ENCODE measurements at regions not wholly inside any gene's neighbourhood (a gene's known extent, or its start where the extent isn't known, plus 50 kb on each side); places are given as distances from the start of the nearest gene placed in this dataset.

GRCh38 chr7:32809347-32809746 is 82.2 kb downstream of the KBTBD2 start:
- Histone ChIP-seq H3K4me1 (ENCODE audit: control insufficient read depth in 1 of 2, insufficient read depth in 2 of 2, low read length in 2 of 2) (no peaks in the 10 kb centered on the region), H3K4me3 (replicated peaks in 1 of 2; ENCODE audit: low read depth in 1 of 2, low read length in 2 of 2) (no peak overlapping the region), H2AFZ (ENCODE audit: low read depth, low read length, poor library complexity, severe bottlenecking) (no peak overlapping the region), H3K9me3 (ENCODE audit: control insufficient read depth in 1 of 2, insufficient read depth in 1 of 2, low read depth in 1 of 2, low read length in 2 of 2) (no peaks in the 10 kb centered on the region), H3K27me3 (ENCODE audit: insufficient read depth, low read length) (no peaks in the 10 kb centered on the region), H3K9ac (ENCODE audit: low read length) (no peak overlapping the region), H3K9me2 (ENCODE audit: insufficient read depth) (no peaks in the 10 kb centered on the region), H3K36me3 (ENCODE audit: control insufficient read depth in 1 of 2, insufficient read depth in 2 of 2, low read length in 2 of 2) (no peaks in the 10 kb centered on the region), H4K20me1 (ENCODE audit: insufficient read depth) (no peaks in the 10 kb centered on the region), H3K79me2 (ENCODE audit: insufficient read depth, low read length) (no peaks in the 10 kb centered on the region), H3K27ac (ENCODE audit: low read depth, low read length) (no peak overlapping the region), H3K4me2 (ENCODE audit: low read length) (no peak overlapping the region)
- ChIA-PET CTCF (no interaction called here), POLR2A (no interaction called here), RAD21 (ENCODE audit: low non-redundant PET in 1 of 2, low total read pairs in 2 of 2, uncharacterized antibody in 2 of 2, unreplicated experiment in 2 of 2) (no interaction called here)
- no TSS peak for BruUV-seq (replicated peaks)
- intact Hi-C loops (cut with micrococcal nuclease) = no loop called here
- no peak for DNase-seq (ENCODE audit: low read depth, low spot score)
- TF ChIP-seq ZNF274 (IDR thresholded peaks at IDR 0.05; ENCODE audit: low read depth, low read length) (no peak), SRF (IDR thresholded peaks at IDR 0.05; ENCODE audit: low read depth) (no peak), POLR2AphosphoS5 (IDR thresholded peaks at IDR 0.05; ENCODE audit: low read depth, low read length) (no peak), CBX3 (IDR thresholded peaks at IDR 0.05; ENCODE audit: low read depth) (no peak), EZH2phosphoT487 (IDR thresholded peaks at IDR 0.05; ENCODE audit: borderline replicate concordance) (no peak)
- no peak for ATAC-seq

GRCh38 chr7:32803406-32804141 is 88.0 kb downstream of the KBTBD2 start:
- Histone ChIP-seq H3K4me3 (replicated peaks in 1 of 2; ENCODE audit: low read depth in 1 of 2, low read length in 2 of 2) (no peak overlapping the region), H3K4me1 (ENCODE audit: control insufficient read depth in 1 of 2, insufficient read depth in 2 of 2, low read length in 2 of 2) (no peaks in the 10 kb centered on the region), H3K36me3 (ENCODE audit: control insufficient read depth in 1 of 2, insufficient read depth in 2 of 2, low read length in 2 of 2) (no peaks in the 10 kb centered on the region), H2AFZ (ENCODE audit: low read depth, low read length, poor library complexity, severe bottlenecking) (no peak overlapping the region), H3K27me3 (ENCODE audit: insufficient read depth, low read length) (no peaks in the 10 kb centered on the region), H3K9me2 (ENCODE audit: insufficient read depth) (no peaks in the 10 kb centered on the region), H3K9ac (ENCODE audit: low read length) (no peak overlapping the region), H3K4me2 (ENCODE audit: low read length) (no peak overlapping the region), H3K27ac (ENCODE audit: low read depth, low read length) (no peak overlapping the region), H3K9me3 (ENCODE audit: control insufficient read depth in 1 of 2, insufficient read depth in 1 of 2, low read depth in 1 of 2, low read length in 2 of 2) (peaks cover 0 to 5% of the 10 kb centered on the region in 2 experiments; a peak in 2 of 4 replicates), H3K79me2 (ENCODE audit: insufficient read depth, low read length) (no peaks in the 10 kb centered on the region), H4K20me1 (ENCODE audit: insufficient read depth) (no peaks in the 10 kb centered on the region)
- CTCF ChIA-PET = interaction anchor here (1.1 kb wide), 1 partner anchor 303 kb away, joined by 3 read pairs; no protein-coding TSS in a partner anchor
- intact Hi-C loops (cut with micrococcal nuclease) = no loop called here
- RAD21 ChIA-PET (ENCODE audit: low non-redundant PET in 1 of 2, low total read pairs in 2 of 2, uncharacterized antibody in 2 of 2, unreplicated experiment in 2 of 2) = no interaction called here
- DNase-seq (ENCODE audit: low read depth, low spot score) (no peak), ATAC-seq (no peak)
- POLR2A ChIA-PET = no interaction called here
- BruUV-seq (replicated peaks) = no TSS peak
- TF ChIP-seq POLR2AphosphoS5 (IDR thresholded peaks at IDR 0.05; ENCODE audit: low read depth, low read length) (no peak), CTCF (IDR thresholded peaks at IDR 0.05 in 2 of 3, conservative IDR thresholded peaks at IDR 0.05 in 1 of 3; ENCODE audit: borderline replicate concordance in 1 of 3, insufficient read depth in 1 of 3, low read depth in 2 of 3, low read length in 2 of 3) (no peak), YY1 (IDR thresholded peaks at IDR 0.05; ENCODE audit: extremely low read depth, insufficient replicate concordance, low read depth, low read length) (no peak), ZFX (IDR thresholded peaks at IDR 0.05) (no peak), EZH2 (IDR thresholded peaks at IDR 0.05) (no peak), POLR2A (IDR thresholded peaks at IDR 0.05; ENCODE audit: borderline replicate concordance, extremely low read depth, insufficient read depth, insufficient read length) (no peak), CBX3 (IDR thresholded peaks at IDR 0.05; ENCODE audit: low read depth) (no peak), REST (IDR thresholded peaks at IDR 0.05; ENCODE audit: low read depth) (no peak), JUND (IDR thresholded peaks at IDR 0.05) (no peak), SIN3A (IDR thresholded peaks at IDR 0.05; ENCODE audit: low read depth) (no peak), MAX (IDR thresholded peaks at IDR 0.05) (no peak), ZNF274 (IDR thresholded peaks at IDR 0.05; ENCODE audit: low read depth, low read length) (no peak), ELF1 (IDR thresholded peaks at IDR 0.05; ENCODE audit: borderline replicate concordance, low read depth) (no peak), CEBPB (IDR thresholded peaks at IDR 0.05; ENCODE audit: low read depth) (no peak)
